ENCODE measurements at regions not wholly inside any gene's neighbourhood (a gene's known extent, or its start where the extent isn't known, plus 50 kb on each side); places are given as distances from the start of the nearest gene placed in this dataset.

- no peak for TF ChIP-seq CTCF (IDR thresholded peaks at IDR 0.05)
Measured at GRCh38 chr9:107861075-107861474, 371.5 kb upstream of the KLF4 start.

- TF ChIP-seq CTCF (IDR thresholded peaks at IDR 0.05), result no peak
Measured at GRCh38 chr9:107858260-107858659, 368.7 kb upstream of the KLF4 start.

GRCh38 chr9:107856633-107857032 lies 367.1 kb upstream of the KLF4 start:
- TF ChIP-seq CTCF (IDR thresholded peaks at IDR 0.05), result no peak

- TF ChIP-seq CTCF (IDR thresholded peaks at IDR 0.05), result no peak
Measured at GRCh38 chr9:107855164-107855563, 365.6 kb upstream of the KLF4 start.

GRCh38 chr9:107853461-107853860 lies 363.9 kb upstream of the KLF4 start:
- TF ChIP-seq CTCF (IDR thresholded peaks at IDR 0.05), result no peak

GRCh38 chr9:107852891-107853290 lies 363.3 kb upstream of the KLF4 start:
- no peak for TF ChIP-seq CTCF (IDR thresholded peaks at IDR 0.05)

- TF ChIP-seq CTCF (IDR thresholded peaks at IDR 0.05), result no peak
Measured at GRCh38 chr9:107850653-107851052, 361.1 kb upstream of the KLF4 start.

Measured in LNCAP (cell line).